ENCODE measurements at regions not wholly inside any gene's neighbourhood (a gene's known extent, or its start where the extent isn't known, plus 50 kb on each side); places are given as distances from the start of the nearest gene placed in this dataset.
"Not testable (repeated sequence)": the region's sequence is repeated elsewhere in the genome, so short reads cannot be mapped to it uniquely, and the experiment has no call there.

GRCh38 chr10:124176349-124177179 lies 83.2 kb upstream of the CHST15 start:
- DNase-seq, result no peak

DNA sequence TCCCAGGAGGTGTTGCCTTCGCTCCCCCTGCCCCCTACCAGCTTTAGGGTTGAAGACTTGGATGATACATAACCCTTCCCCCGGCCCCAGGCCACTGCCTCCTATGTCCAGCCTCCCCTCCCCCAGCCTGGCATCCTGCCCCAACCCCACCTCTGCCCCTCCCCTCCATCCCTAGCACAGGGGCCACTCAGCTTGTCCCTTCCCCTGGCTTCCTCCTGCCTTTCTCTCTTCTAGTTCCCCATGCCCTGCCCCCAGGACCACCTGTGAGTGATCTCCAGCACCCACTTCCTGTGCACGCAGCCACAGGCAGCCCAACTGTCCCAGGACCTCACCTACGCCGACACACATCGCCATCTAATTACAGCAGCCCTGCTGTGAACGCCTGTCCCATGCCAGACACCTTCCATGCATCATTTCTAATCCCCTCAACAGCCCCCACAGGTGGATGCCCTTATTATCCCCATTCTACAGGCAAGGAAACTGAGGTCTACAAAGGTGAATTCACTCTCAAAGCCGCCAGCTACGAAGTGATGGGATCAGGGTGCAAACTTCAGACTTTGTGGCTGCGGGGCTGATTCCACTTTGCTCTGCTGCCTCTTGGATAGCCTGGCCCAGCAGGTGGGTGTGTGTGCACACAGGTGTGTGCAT lies 82.4 kb upstream of the CHST15 start:
- no peak for DNase-seq

GRCh38 chr10:124174673-124175645 lies 81.6 kb upstream of the CHST15 start:
- no peak for DNase-seq

DNA sequence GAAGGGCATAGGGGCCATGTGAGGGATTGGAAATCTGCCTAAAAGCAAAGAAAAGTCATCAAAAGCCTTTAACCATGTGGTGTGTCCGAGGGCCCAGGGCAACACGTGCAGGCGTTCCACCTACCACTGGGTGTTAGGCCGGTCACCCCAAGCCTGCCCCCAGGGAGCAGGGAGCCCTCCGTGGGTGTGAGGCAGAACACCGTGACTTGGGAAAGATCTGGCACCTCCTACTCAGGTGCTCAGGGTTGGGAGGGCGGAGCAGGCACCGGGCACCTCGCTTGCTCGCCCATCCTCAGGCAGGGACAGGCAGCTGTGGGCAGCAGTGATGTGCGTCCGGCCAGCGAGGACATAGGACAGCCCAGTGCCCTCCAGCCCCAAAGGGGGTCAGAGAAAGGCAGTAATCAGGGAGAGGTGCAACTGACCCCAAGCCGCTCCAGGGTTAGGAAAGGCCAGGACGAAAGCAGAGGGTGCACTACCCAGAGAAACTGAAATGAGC lies 80.7 kb upstream of the CHST15 start:
- no peak for DNase-seq

DNA sequence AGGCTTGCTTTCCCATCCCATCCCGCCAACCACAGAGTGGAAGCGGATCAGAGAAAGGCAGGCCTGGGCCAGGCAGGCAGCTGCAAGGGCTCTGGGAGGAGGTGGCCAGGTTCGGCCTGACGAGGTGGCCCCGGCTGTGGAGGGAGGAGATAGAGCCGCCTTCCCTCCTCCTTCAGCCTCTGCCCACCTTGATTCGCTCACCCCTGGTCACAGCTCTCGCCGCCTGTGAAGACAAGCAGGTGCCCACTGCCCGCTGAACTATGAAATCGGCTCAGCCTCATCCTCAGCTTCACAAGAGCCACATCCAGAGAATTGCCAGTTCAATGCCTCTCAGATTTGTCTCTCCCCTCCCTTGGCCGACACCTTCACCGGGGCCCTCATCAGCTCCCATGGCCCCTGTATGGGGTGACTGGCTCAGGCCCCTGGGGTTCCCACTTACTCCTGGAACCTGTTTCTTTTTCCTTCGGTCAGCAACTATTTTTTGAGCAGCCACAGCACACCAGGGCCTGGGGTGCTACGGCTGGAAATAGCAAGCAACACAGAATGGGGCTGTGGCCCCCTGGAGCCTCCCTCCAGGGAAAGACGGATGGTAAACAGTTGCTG lies 80.0 kb upstream of the CHST15 start:
- DNase-seq, result no peak

DNA sequence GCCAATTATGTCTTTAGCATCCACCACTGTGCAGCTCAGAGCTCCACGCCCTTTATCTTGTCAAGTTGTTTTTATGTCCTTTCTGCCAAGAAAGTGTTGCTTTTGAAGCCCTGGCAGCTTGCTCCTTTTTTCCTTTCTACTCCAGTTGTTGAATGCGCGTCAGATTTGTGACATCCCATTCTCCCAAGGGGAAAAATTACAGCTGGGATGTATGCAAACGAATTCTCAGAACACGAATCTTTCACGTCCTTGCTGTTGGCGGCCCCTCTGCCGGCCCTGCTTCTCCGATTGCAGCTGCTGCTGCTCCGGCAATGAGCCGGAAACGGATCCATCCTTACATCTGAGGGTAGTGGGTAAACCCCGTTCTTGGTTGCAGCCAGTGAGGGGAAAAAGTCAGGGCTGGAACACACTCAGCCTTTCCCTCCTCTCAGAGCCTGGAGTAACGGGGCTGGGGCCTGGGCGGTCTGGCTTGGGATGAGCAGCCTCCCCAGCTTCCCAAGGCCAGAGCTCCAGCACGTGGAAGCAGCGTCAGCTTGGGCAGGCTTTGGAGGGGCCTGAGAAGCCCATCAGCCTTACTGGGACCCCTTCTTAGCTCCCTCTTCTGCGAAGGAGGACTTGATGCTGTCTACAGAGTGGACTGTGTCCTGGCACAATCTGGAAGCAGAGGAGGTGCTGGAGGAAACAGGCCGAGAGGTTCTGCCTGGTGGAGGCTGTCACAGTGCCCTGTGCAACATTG lies 79.0 kb upstream of the CHST15 start:
- no peak for DNase-seq

DNA sequence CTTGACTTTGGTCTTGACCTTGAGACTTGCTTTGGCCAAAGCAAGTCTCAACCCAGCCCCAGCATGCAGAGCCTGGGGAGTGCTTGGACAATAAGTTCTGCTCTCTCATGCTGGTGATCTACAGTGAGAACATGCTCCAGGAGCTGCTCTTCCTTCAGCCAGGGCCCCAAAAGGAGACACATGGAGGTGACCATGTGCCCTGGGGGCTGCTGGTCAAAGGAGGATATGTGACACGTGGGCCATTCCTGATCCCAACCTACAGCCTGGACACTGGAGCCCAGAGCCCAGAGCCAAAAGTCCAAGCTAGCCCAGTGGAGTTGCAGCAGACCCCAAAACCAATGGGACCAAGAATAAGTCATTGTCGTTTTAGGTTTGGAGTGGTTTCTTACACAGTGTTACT lies 78.2 kb upstream of the CHST15 start:
- DNase-seq, result no peak

- no peak for DNase-seq
These were observed 77.2 kb upstream of the CHST15 start for GRCh38 chr10:124170631-124171030.

GRCh38 chr10:124168991-124169802 lies 75.8 kb upstream of the CHST15 start:
- DNase-seq, result no peak

DNA sequence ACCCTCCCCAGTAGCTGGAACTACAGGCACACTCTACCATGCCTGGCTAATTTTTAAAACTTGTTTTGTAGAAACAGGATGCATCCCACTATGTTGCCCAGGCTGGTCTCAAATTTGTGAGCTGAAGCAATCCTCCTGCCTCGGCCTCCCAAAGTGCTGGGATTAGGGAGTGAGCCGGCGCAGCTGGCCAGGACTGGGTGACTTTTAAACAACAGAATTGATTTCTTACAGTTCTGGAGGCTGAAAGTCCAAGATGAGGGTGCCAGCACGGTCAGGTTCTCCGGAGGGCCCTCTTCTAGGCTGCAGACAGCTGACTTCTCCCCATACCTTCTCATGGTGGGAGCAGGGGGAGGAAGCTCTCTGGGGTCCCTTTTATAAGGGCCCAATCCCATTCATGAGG lies 75.2 kb upstream of the CHST15 start:
- DNase-seq, result no peak

- DNase-seq, result not testable (repeated sequence)
These were observed 74.5 kb upstream of the CHST15 start for GRCh38 chr10:124167925-124168324.

GRCh38 chr10:124166431-124167125 lies 73.2 kb upstream of the CHST15 start:
- no peak for DNase-seq

- no peak for DNase-seq
These were observed 72.4 kb upstream of the CHST15 start for GRCh38 chr10:124165827-124166226.

DNA sequence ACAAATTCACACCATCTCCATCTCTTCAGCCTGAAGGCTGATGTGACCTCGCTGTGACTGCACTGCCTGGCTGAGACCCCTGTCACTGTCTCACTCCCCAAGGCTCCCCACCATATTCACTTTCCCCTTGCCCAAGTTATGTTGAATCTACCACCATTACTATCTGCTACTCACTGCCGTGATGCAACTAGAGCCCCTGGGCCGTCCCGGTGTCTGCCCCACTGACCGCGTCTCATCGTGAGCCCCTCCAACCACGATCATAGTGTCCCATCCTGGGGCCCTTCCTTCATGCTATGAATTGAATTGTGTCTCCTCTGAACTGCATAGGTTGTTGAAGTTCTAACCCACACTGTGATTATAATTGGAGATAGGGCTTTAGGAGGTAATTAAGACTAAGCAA lies 71.9 kb upstream of the CHST15 start:
- DNase-seq, result no peak

GRCh38 chr10:124164264-124164663 lies 70.9 kb upstream of the CHST15 start:
- DNase-seq, result no peak

GRCh38 chr10:124162774-124163354 lies 69.5 kb upstream of the CHST15 start:
- DNase-seq, result no peak

- no peak for DNase-seq
These were observed 68.7 kb upstream of the CHST15 start for GRCh38 chr10:124162136-124162535.

DNA sequence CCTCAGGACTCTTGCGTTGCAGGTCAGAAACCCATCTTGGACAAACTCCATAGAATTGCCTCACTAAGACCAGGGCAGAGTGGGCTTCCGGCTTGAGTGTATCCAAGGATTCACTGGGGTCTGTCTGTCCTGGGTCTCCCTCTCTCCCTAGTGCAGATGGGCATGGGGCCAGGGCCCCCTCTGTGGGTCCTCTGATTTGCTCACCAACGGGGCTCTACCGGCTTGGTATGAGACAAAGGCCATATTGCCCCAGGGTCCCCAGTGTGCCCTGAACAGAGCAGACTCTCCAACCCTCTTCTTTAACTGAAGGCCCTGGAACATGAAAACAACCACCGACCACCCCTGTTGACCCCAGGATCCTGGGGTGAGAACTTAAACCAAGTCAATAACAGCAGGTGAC lies 68.2 kb upstream of the CHST15 start:
- DNase-seq, result no peak

- no peak for DNase-seq
These were observed 67.7 kb upstream of the CHST15 start for GRCh38 chr10:124160943-124161582.

GRCh38 chr10:124160176-124160575 lies 66.8 kb upstream of the CHST15 start:
- no peak for DNase-seq
